HCT116 (cell line): ENCODE measurements at regions not wholly inside any gene's neighbourhood (a gene's known extent, or its start where the extent isn't known, plus 50 kb on each side); places are given as distances from the start of the nearest gene placed in this dataset.

Source experiments
- ATAC-seq: fragments of 200-7000 bp; cut with Tn5 transposase; 2 replicates; pipeline ENCODE4 v1.9.1; 2020; ENCODE audit warnings: mild to moderate bottlenecking, moderate library complexity
- BruUV-seq: library from RNA; stranded (reverse); fragments of 400-500 nt; replicated peaks from 2 replicates; lab custom pipeline; 2021; lab: Mats Ljungman, UMichigan
- CTCF ChIA-PET: fragments of 300-600 bp; sonication (Branson Sonifier 250); formaldehyde crosslinking; loops from one replicate; lab custom pipeline; 2021; ENCODE audit warnings: antibody characterized with exemption; lab: Charles Lee
- POLR2A ChIA-PET: fragments of 300-600, 350-600 bp; sonication (Branson Sonifier 250); formaldehyde crosslinking; loops from one replicate; lab custom pipeline; 2021; ENCODE audit warnings: antibody characterized with exemption; lab: Charles Lee
- RAD21 ChIA-PET, 2 experiments: fragments of 300-600 bp; sonication (Branson Sonifier 250); formaldehyde crosslinking; loops; one replicate each; lab custom pipeline; 2023; ENCODE audit warnings: low total read pairs in 2 of 2; ENCODE audit not compliant: uncharacterized antibody in 2 of 2, unreplicated experiment in 2 of 2, low non-redundant PET in 1 of 2; lab: Charles Lee
- DNase-seq: peaks from one replicate; pipeline ENCODE4 v3.0.0-alpha.2; 2010; ENCODE audit warnings: low read depth, low spot score
- H2AFZ ChIP-seq: fragments of 200-600 bp; shearing (Covaris generic), sonication (generic); 2 replicates; pipeline ENCODE4 v1.6.1; 2017; ENCODE audit warnings: low read depth, mixed run types, mixed read lengths, antibody characterized with exemption, low read length; ENCODE audit not compliant: poor library complexity, severe bottlenecking
- H3K27ac ChIP-seq: 2 replicates; pipeline ENCODE4 v1.5.1; 2012; ENCODE audit warnings: low read depth, low read length
- H3K27me3 ChIP-seq: fragments of 200-600 bp; sonication (generic); 2 replicates; pipeline ENCODE4 v1.6.1; 2016; ENCODE audit warnings: mixed run types, low read length, mixed read lengths; ENCODE audit not compliant: insufficient read depth
- H3K36me3 ChIP-seq, 2 experiments: fragments of 200-500 bp in 1 of 2; fragments of 200-600 bp in 1 of 2; sonication (Bioruptor generic) in 1 of 2; sonication (generic) in 1 of 2; 2 replicates each; pipeline versions ENCODE4 v1.5.1 to v1.6.1; 2014 to 2016; ENCODE audit warnings: low read length in 2 of 2, inconsistent platforms in 1 of 2, mixed read lengths in 1 of 2, mixed run types in 1 of 2; ENCODE audit not compliant: insufficient read depth in 2 of 2, control insufficient read depth in 1 of 2
- H3K4me1 ChIP-seq, 2 experiments: fragments of 200-600 bp in 1 of 2; sonication (generic) in 1 of 2; 2 replicates each; pipeline versions ENCODE4 v1.5.1 to v1.6.1; 2012 to 2017; ENCODE audit warnings: low read length in 2 of 2, inconsistent platforms in 1 of 2, mild to moderate bottlenecking in 1 of 2, mixed read lengths in 1 of 2, mixed run types in 1 of 2, moderate library complexity in 1 of 2; ENCODE audit not compliant: insufficient read depth in 2 of 2, control insufficient read depth in 1 of 2
- H3K4me2 ChIP-seq: fragments of 200-600 bp; sonication (generic); 2 replicates; pipeline ENCODE4 v1.6.1; 2017; ENCODE audit warnings: mixed run types, low read length, mixed read lengths
- H3K4me3 ChIP-seq, 2 experiments: fragments of 200-600 bp in 1 of 2; sonication (generic) in 1 of 2; replicated peaks in 1 of 2; 2 replicates each; pipeline ENCODE4 v1.5.1; 2011 to 2016; ENCODE audit warnings: low read length in 2 of 2, control low read depth in 1 of 2, low read depth in 1 of 2, mild to moderate bottlenecking in 1 of 2, mixed read lengths in 1 of 2, mixed run types in 1 of 2
- H3K79me2 ChIP-seq: fragments of 200-600 bp; sonication (generic); 2 replicates; pipeline ENCODE4 v1.6.1; 2017; ENCODE audit warnings: mild to moderate bottlenecking, mixed run types, low read length, moderate library complexity, mixed read lengths; ENCODE audit not compliant: insufficient read depth
- H3K9ac ChIP-seq: fragments of 200-600 bp; sonication (generic); 2 replicates; pipeline ENCODE4 v1.6.1; 2016; ENCODE audit warnings: low read length, mixed read lengths
- H3K9me2 ChIP-seq: fragments of 200-600 bp; sonication (generic), shearing (Covaris generic); 2 replicates; pipeline ENCODE4 v1.6.1; 2017; ENCODE audit warnings: mixed run types, mild to moderate bottlenecking, moderate library complexity; ENCODE audit not compliant: insufficient read depth
- H3K9me3 ChIP-seq, 2 experiments: fragments of 200-500 bp in 1 of 2; fragments of 200-600 bp in 1 of 2; sonication (Bioruptor generic) in 1 of 2; sonication (generic) in 1 of 2; 2 replicates each; pipeline ENCODE4 v1.6.1; 2014 to 2017; ENCODE audit warnings: low read length in 2 of 2, mixed read lengths in 2 of 2, inconsistent platforms in 1 of 2, low read depth in 1 of 2, mild to moderate bottlenecking in 1 of 2, mixed run types in 1 of 2, moderate library complexity in 1 of 2; ENCODE audit not compliant: control insufficient read depth in 1 of 2, insufficient read depth in 1 of 2
- H4K20me1 ChIP-seq: fragments of 200-600 bp; sonication (generic), shearing (Covaris generic); 2 replicates; pipeline ENCODE4 v1.6.1; 2017; ENCODE audit warnings: mixed run types, mild to moderate bottlenecking, moderate library complexity; ENCODE audit not compliant: insufficient read depth
- EGR1 ChIP-seq: IDR thresholded peaks from 2 replicates; pipeline ENCODE4 v1.6.1; 2012; ENCODE audit warnings: low read depth
- ELF1 ChIP-seq: IDR thresholded peaks from 2 replicates; pipeline ENCODE4 v1.6.1; 2012; ENCODE audit warnings: low read depth, borderline replicate concordance
- EZH2phosphoT487 ChIP-seq: fragments of 200-600 bp; IDR thresholded peaks from 2 replicates; pipeline ENCODE4 v1.6.1; 2018; ENCODE audit warnings: antibody characterized with exemption, borderline replicate concordance
- FOSL1 ChIP-seq: IDR thresholded peaks from 2 replicates; pipeline ENCODE4 v1.6.1; 2012; ENCODE audit warnings: low read depth
- JUND ChIP-seq: IDR thresholded peaks from 2 replicates; pipeline ENCODE4 v1.6.1; 2012
- POLR2AphosphoS5 ChIP-seq: IDR thresholded peaks from 2 replicates; pipeline ENCODE4 v1.6.1; 2011; ENCODE audit warnings: mild to moderate bottlenecking, low read depth, low read length, moderate library complexity
- SP1 ChIP-seq: IDR thresholded peaks from 2 replicates; pipeline ENCODE4 v1.6.1; 2012; ENCODE audit warnings: low read depth
- YY1 ChIP-seq: IDR thresholded peaks from 2 replicates; pipeline ENCODE4 v1.6.1; 2011; ENCODE audit warnings: low read length, low read depth, moderate library complexity, mild to moderate bottlenecking; ENCODE audit not compliant: insufficient replicate concordance; ENCODE audit errors: extremely low read depth
- intact Hi-C: fragments of 100-400 bp; cut with micrococcal nuclease; formaldehyde crosslinking; loops from 2 replicates; pipeline ENCODE4 v1.10.0; 2022
- TF ChIP-seq, protein P1 (sequence below), 3 experiments: fragments of 200-600 bp in 1 of 3; sonication (generic) in 1 of 3; IDR thresholded peaks in 2 of 3; conservative IDR thresholded peaks in 1 of 3; 2 replicates each; pipeline ENCODE4 v1.5.1; 2012 to 2017; ENCODE audit warnings: low read depth in 2 of 3, low read length in 2 of 3, antibody characterized with exemption in 1 of 3, borderline replicate concordance in 1 of 3, control low read depth in 1 of 3, mild to moderate bottlenecking in 1 of 3, mixed read lengths in 1 of 3, mixed run types in 1 of 3, moderate library complexity in 1 of 3; ENCODE audit not compliant: insufficient read depth in 1 of 3
- TF ChIP-seq, protein P2 (sequence below): IDR thresholded peaks from 2 replicates; pipeline ENCODE4 v1.6.1; 2012
- TF ChIP-seq, protein P3 (sequence below): IDR thresholded peaks from 2 replicates; pipeline ENCODE4 v1.6.1; 2012
- TF ChIP-seq, protein P4 (sequence below): IDR thresholded peaks from 2 replicates; pipeline ENCODE4 v1.6.1; 2011; ENCODE audit warnings: mild to moderate bottlenecking, low read length, moderate library complexity; ENCODE audit not compliant: insufficient replicate concordance; ENCODE audit errors: extremely low read depth

DNA sequence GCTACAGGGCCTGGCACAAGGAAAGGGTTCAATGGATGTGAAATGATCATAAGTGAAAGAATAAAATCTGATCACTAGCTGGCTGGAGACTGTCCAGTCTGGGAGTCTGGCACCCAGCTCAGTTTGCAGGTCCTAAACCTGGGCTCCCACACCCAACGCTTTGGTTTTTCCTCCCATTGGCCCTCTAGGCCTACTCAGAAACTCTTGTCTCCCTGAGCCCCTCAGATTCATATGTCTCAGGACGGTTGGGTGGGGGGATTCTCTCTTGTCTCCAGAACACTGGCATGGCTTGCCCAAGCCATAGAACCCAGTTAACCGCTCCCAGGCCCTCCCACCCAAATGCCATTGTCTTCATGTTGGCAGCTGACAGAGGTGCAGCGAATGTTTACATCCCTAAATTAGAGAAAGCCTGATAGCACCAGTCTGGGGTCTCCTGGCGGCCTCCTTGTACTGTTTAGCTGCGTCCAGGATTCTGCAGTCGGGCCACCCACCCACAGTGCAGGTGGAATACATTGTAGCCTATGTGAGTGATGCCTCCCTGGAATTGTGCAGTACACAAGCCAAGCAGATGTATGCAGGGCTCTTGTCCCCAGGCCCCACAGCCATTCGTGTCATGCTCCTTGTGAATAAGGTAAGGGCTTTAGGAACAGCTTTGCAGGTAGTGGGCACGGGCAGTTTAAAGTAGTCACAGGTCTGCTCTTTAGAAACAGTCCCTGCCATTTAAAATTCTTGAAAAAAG lies 266.3 kb downstream of the XXYLT1 start:
- intact Hi-C loops = no loop called here
- DNase-seq = no peak
- ChIA-PET RAD21 (no interaction called here), POLR2A (no interaction called here), CTCF (no interaction called here)
- Histone ChIP-seq H3K79me2 (no peaks in the 10 kb centered on the region), H3K4me2 (no peak overlapping the region), H3K4me3 (no peak overlapping the region), H3K27me3 (peaks cover 42% of the 10 kb centered on the region), H3K9me3 (no peaks in the 10 kb centered on the region), H3K27ac (no peak overlapping the region), H3K4me1 (peaks cover 0 to 9% of the 10 kb centered on the region in 2 experiments; a peak in 1 of 4 replicates), H4K20me1 (no peaks in the 10 kb centered on the region), H3K36me3 (no peaks in the 10 kb centered on the region), H3K9me2 (no peaks in the 10 kb centered on the region), H2AFZ (no peak overlapping the region), H3K9ac (no peak overlapping the region)
- ATAC-seq = no peak
- TF ChIP-seq FOSL1 (no peak), EZH2phosphoT487 (no peak), JUND (no peak), SP1 (no peak), YY1 (no peak), POLR2AphosphoS5 (no peak), EGR1 (no peak), ELF1 (no peak)
- TF ChIP-seq, protein P1, sequence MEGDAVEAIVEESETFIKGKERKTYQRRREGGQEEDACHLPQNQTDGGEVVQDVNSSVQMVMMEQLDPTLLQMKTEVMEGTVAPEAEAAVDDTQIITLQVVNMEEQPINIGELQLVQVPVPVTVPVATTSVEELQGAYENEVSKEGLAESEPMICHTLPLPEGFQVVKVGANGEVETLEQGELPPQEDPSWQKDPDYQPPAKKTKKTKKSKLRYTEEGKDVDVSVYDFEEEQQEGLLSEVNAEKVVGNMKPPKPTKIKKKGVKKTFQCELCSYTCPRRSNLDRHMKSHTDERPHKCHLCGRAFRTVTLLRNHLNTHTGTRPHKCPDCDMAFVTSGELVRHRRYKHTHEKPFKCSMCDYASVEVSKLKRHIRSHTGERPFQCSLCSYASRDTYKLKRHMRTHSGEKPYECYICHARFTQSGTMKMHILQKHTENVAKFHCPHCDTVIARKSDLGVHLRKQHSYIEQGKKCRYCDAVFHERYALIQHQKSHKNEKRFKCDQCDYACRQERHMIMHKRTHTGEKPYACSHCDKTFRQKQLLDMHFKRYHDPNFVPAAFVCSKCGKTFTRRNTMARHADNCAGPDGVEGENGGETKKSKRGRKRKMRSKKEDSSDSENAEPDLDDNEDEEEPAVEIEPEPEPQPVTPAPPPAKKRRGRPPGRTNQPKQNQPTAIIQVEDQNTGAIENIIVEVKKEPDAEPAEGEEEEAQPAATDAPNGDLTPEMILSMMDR (IDR thresholded peaks at IDR 0.05 in 2 of 3, conservative IDR thresholded peaks at IDR 0.05 in 1 of 3; ENCODE audit: borderline replicate concordance in 1 of 3, insufficient read depth in 1 of 3, low read depth in 2 of 3, low read length in 2 of 3) = no peak
- TF ChIP-seq, protein P2, sequence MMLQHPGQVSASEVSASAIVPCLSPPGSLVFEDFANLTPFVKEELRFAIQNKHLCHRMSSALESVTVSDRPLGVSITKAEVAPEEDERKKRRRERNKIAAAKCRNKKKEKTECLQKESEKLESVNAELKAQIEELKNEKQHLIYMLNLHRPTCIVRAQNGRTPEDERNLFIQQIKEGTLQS = no peak
- TF ChIP-seq, protein P3, sequence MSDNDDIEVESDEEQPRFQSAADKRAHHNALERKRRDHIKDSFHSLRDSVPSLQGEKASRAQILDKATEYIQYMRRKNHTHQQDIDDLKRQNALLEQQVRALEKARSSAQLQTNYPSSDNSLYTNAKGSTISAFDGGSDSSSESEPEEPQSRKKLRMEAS = no peak
- TF ChIP-seq, protein P4, sequence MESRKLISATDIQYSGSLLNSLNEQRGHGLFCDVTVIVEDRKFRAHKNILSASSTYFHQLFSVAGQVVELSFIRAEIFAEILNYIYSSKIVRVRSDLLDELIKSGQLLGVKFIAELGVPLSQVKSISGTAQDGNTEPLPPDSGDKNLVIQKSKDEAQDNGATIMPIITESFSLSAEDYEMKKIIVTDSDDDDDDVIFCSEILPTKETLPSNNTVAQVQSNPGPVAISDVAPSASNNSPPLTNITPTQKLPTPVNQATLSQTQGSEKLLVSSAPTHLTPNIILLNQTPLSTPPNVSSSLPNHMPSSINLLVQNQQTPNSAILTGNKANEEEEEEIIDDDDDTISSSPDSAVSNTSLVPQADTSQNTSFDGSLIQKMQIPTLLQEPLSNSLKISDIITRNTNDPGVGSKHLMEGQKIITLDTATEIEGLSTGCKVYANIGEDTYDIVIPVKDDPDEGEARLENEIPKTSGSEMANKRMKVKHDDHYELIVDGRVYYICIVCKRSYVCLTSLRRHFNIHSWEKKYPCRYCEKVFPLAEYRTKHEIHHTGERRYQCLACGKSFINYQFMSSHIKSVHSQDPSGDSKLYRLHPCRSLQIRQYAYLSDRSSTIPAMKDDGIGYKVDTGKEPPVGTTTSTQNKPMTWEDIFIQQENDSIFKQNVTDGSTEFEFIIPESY = no peak
- no TSS peak for BruUV-seq
